ENCODE measurements at regions not wholly inside any gene's neighbourhood (a gene's known extent, or its start where the extent isn't known, plus 50 kb on each side); places are given as distances from the start of the nearest gene placed in this dataset.

DNA sequence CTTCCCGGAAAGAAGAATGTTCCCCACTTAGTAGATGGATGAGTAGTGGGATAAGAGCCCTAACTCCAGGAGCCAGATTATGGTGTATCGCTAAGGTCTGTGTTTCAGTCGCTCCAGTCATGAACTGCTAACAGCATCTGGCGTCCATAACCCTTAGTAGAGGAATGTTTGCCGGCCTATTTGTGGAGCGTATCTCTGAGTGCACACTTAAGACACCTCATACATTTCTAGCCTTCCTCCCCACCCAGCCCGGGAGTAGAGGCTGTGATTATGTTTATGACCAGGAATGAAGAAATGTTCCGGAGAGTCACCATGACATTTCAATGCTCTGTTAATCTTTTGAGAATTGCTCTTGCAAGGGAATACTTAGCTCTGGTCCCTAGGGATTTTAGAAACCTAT lies 251.1 kb upstream of the SOX4 start:
- no peak for TF ChIP-seq POLR2A (IDR thresholded peaks at IDR 0.05)
- TF ChIP-seq, protein P1, sequence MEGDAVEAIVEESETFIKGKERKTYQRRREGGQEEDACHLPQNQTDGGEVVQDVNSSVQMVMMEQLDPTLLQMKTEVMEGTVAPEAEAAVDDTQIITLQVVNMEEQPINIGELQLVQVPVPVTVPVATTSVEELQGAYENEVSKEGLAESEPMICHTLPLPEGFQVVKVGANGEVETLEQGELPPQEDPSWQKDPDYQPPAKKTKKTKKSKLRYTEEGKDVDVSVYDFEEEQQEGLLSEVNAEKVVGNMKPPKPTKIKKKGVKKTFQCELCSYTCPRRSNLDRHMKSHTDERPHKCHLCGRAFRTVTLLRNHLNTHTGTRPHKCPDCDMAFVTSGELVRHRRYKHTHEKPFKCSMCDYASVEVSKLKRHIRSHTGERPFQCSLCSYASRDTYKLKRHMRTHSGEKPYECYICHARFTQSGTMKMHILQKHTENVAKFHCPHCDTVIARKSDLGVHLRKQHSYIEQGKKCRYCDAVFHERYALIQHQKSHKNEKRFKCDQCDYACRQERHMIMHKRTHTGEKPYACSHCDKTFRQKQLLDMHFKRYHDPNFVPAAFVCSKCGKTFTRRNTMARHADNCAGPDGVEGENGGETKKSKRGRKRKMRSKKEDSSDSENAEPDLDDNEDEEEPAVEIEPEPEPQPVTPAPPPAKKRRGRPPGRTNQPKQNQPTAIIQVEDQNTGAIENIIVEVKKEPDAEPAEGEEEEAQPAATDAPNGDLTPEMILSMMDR (IDR thresholded peaks at IDR 0.05) = no peak
- no peak for TF ChIP-seq EP300 (IDR thresholded peaks at IDR 0.05)
- TF ChIP-seq POLR2AphosphoS5 (IDR thresholded peaks at IDR 0.05) = no peak
